ENCODE measurements at regions not wholly inside any gene's neighbourhood (a gene's known extent, or its start where the extent isn't known, plus 50 kb on each side); places are given as distances from the start of the nearest gene placed in this dataset.

DNA sequence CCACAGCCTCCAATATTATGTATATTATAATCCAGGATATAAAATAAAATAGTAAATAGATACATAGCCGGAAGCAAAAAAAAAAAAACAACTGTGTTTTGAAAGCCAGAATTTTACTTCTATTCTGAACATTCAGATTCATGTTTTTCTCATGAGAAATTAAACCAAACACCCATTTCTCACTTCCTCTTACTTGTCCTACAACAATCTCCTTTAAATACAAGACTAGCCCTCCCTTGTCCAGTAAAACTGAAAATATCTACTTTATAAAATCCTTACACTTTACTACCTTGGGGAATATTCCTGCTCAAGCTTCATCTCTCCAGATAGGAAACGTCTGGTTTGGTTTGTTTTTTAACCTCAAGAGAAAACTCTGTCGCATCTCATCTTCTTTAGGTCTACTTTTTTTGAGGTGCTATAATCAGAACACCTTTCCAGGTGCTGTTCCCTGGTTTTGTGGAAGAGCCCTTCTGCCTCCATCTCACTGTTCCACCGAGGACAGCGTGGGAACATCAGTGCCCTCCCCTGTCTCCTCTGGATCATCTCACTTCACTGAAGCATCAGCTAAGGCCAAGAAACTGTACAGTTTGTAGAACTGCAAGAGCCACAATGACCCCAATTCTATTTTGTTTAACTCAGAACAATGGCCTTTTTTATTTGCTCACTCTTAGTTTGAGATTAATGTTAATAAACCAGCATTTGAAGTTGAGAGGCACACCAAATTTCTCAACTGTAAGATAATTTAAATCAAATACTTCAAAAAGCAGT is 82.0 kb upstream of the ARHGAP32 start:
- intact Hi-C loops (cut with DNase I): no loop called here
- no peak for ATAC-seq
- DNase-seq (ENCODE audit: low spot score): no peak

DNA sequence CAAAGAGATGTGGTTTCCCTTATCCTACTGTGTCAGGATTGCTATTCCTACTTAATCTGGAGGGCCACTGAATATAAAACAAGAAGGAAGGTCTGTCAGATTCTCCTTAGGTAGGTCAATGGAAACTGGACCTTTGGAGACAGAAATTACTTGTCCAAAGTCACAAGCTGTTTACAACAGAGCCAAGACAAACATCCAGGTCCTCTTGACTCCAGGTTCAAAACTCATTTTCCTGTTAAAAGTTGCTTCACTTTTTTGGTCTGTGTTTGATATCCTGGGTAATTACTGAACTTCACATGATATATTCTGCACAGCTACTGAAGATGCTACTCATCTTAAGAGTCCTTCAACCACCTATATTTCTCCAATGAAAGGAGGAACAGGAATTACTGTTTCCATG is 81.2 kb upstream of the ARHGAP32 start:
- intact Hi-C loops (cut with DNase I): no loop called here
- DNase-seq (ENCODE audit: low spot score): no peak

DNA sequence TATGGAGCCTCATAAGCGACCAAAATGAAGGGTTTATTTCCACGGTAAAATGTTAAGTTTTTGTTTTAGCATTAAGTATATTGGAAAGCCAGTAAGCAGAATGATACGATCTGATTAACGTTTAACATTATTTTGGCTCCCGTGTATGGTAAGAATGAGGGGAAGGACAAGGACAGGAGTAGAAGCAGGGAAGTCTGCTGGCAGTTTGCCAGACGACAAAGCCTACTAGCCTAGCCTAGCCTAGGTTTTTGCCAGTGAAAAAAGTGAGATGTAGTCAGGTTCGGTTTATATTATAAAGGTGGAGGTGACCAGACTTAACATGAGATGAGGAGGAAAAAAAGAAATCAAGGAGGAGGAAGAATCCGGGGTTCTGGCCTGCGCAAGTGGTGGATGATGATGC is 78.9 kb upstream of the ARHGAP32 start:
- DNase-seq (ENCODE audit: low spot score) (no peak), ATAC-seq (no peak)
- intact Hi-C loops (cut with DNase I): no loop called here

More for the DNA sequence above, 81.2 kb upstream of the ARHGAP32 start:
- no peak for ATAC-seq

DNA sequence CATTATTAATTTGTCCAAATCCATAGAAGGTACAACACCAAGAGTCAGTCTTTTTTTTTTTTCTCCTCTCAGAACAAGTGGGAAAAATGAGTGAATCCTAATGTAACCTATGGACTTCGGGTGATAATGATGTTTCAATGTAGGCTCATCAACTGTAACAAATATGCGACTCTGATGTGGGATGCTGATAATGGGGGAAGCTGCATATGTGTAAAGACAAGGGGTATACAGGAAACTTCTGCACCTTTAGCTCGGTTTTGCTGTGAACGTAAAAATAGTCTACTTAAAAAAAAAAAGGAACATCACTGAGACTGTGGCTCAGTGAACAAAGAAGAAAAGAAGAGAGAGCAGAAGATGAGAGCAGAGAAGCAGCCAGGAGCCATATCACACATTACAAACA is 78.3 kb upstream of the ARHGAP32 start:
- intact Hi-C loops (cut with DNase I): no loop called here
- no peak for DNase-seq (ENCODE audit: low spot score)
- no peak for ATAC-seq

DNA sequence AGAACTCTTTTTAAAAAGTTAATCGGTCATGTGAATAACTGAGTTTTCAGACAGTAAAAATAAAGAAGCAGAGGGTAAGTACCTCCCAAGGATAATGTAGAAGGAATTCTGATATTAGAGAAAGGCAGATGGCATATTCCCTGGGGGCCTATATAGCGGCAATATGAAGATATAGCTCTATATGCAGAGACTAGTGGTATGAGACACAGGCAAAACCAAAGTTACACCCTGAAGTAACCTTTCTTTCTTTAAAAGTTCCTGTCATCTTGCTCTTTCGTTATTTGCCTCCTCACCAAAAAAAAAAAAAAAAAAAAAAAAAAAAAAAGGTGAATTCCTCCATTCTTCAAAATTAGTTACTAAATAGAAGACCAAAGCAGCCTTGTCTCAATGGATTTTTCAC is 76.2 kb upstream of the ARHGAP32 start:
- intact Hi-C loops (cut with DNase I): no loop called here
- no peak for ATAC-seq

DNA sequence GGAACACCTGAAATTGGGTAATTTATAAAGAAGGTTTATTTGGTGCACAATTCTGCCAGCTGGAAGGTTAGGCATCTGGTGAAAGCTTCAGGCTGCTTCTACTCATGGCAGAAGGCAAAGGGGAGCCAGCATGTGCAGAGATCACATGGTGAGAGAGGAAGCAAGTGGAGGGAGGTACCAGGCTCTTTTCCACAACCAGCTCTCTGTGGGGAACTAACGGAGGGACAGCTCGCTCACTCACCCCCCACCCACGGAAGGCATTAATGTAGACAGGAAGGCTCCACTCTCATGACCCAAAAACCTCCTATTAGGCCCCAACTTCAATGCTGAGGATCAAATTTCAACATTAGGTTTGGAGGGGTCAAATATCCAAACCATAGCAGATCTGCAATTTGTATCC is 75.6 kb upstream of the ARHGAP32 start:
- DNase-seq (ENCODE audit: low spot score): no peak
- no peak for ATAC-seq
- intact Hi-C loops (cut with DNase I): no loop called here

More for the DNA sequence above, 76.2 kb upstream of the ARHGAP32 start:
- DNase-seq (ENCODE audit: low spot score): no peak

DNA sequence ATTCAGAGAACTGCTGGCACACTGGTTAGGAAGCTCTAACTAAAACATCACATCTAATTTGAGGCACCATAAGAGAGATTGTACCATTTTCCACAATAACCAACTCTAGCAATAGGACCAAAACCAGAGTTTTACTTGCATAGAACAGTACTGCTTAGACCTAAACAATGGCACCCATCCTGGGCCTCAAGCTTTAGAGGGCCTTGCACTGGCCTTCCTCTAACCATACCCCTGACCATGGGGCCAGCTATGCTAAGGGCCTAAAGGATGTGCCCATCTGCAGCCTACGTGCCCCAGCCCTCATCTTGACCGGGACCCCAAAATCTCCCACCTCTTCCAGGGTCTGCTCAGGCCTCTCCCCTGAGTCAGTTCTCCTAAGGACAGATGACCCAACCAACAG is 74.4 kb upstream of the ARHGAP32 start:
- no peak for ATAC-seq

DNA sequence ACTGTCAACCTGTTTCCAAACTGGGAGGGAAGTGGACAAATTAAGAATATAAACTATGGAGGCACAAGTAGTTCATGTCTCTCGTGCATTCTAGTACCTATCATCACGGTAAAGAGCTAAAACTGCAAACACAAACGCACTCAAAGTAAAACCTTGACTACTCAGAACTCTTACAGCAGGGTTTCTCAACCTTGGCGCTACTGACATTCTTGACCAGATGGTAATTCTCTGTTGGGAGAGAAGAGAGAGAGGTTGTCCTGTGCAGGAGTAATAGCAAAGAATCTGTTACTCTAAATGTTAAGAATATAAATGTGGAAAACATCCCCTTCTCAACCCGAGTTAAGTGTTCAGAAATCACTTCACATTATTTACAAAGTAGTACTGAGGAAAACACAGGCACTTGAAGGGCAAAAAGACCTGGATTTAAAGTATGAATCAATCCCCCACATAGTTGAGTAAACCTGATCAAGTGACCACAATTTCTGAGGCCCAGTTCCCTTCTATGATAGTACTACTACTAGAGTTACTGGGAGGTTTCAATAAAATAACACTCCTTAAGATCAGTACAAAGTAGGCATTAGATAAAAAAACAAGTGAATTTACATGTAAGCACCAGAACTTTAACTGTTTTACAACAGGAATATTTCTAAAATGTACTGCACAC is 73.1 kb upstream of the ARHGAP32 start:
- DNase-seq (ENCODE audit: low spot score): no peak
- intact Hi-C loops (cut with DNase I): no loop called here
- no peak for ATAC-seq

More for the DNA sequence above, 74.4 kb upstream of the ARHGAP32 start:
- DNase-seq (ENCODE audit: low spot score): no peak
- intact Hi-C loops (cut with DNase I): no loop called here

DNA sequence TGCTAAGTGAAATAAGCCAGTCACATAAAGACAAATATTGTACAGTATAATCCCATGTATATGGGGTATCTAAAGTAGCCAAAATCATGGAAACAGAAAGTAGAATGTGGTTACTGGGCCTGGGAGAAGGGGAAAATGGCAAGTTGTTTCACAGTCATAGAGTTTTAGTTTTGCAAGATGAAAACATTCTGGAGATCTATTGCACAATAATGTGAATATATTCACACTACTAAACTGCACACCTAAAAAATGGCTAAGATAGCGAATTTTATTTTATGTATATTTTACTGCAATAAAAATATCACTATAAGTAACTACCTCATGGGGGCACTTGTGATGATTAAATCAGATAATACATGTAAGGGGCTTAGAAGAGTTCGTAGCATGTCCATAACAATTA is 72.0 kb upstream of the ARHGAP32 start:
- intact Hi-C loops (cut with DNase I): no loop called here
- DNase-seq (ENCODE audit: low spot score) (no peak), ATAC-seq (no peak)

DNA sequence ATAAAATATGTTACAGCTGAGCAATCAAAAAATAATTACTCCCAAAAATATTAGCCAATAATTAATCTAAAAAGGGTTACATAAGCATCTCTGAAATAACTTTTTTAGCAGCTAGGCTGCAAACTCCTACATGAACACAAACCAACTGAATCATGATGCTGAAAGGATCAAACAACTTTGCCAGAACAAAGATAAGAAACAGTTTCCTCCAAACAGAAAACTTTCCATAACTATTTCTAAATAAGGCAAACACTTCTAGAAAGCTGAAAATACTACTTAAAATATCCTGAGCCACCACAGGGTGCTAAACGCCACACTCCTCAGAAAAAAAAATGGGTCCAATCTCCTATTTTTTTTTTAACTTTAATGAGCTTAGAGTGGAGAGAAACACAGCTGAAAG is 68.6 kb upstream of the ARHGAP32 start:
- DNase-seq (ENCODE audit: low spot score) (no peak), ATAC-seq (no peak)
- intact Hi-C loops (cut with DNase I): no loop called here

DNA sequence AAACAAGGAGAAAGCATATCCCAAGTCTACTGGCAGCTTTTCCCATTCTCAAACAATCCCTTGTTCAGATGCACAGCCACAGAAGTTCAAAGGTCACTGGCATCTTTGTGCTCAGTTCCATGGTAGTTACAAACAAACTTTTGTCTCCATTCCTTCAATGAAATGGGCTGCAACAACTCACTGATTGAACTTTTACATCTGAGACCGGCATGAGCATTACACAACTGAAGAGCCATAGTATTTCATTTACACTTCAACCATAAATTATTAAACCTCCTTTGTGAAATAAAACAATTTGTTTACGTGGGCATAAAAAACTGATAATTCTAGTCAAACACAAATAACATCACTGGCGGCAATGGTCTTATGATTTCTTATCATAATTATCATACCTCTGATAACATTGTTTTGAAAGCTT is 67.8 kb upstream of the ARHGAP32 start:
- no peak for DNase-seq (ENCODE audit: low spot score)
- intact Hi-C loops (cut with DNase I): no loop called here
- ATAC-seq: peak; percentile 71

DNA sequence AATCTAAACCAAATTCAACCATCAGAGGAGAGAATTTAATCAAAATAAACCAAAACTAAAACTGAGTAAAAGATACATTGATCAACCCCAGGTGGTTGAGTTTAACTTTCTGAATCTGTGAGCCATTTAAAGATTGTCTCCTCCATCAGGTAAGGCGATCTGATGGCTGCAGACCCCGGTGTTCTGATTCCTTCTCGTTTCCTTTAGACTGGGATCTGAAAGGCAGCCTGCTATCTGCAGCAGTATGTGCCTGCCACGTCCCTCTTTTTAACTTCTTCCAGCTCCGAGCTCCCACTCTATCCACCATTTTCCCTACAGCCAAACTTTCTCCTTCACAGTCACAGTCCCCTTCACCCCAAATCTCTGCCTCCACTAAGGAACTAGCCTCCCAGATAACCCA is 66.1 kb upstream of the ARHGAP32 start:
- DNase-seq (ENCODE audit: low spot score) (no peak), ATAC-seq (no peak)
- intact Hi-C loops (cut with DNase I): no loop called here

DNA sequence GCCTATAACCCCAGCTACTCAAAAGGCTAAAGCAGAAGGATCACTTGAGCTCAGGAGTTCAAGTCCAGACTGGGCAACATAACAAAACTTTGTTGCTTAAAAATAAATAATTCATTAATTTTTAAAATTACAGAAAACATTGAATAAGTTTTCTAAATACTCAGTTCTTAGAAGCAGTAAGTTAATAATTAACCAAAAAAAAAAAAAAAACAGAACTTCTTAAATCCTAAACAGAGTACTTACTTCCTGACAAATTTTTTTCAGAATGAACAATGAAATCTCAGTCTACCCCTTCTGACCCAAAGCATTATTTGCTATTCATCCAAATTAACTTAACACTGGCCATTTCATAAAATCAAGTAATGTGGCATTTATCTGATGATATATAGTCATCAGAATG is 65.4 kb upstream of the ARHGAP32 start:
- no peak for DNase-seq (ENCODE audit: low spot score)
- no peak for ATAC-seq
- intact Hi-C loops (cut with DNase I): no loop called here

DNA sequence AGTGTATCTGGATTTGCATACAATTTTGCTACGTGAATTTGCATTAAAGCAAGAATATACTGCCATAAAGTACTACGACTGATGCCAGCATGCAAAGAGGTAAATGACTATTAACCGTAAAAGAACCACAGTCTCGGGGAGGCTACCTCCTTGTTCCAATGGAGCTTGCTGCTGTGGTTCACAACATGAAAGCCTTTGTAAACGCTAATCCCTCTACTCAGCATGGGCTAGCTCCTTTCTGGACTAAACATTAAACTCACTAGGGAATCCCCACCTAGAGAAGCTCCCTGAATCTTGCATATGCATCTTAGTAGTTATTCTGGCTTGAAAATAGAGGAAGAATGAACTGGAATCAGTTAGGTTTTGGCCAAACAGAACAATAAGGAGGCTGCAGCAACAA is 60.5 kb upstream of the ARHGAP32 start:
- intact Hi-C loops (cut with DNase I): no loop called here
- DNase-seq (ENCODE audit: low spot score): no peak
- no peak for ATAC-seq

DNA sequence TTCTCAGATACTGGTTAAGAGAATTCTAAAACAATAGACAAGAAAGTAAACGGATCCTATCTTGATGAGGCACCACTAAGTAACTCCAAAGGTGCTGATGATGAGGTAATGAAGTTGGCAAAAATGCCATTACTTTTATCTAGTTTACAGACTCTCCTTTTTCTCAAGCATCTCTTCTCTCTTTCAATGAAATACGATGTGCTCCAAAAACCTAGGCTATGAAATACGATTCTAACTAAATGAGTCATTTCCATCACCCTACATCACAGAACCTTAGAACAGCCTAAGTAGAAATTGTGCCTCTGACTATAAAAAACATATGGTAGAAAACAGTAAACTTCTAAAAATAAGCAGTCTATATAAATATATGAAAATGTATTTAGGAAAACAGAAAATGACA is 58.9 kb upstream of the ARHGAP32 start:
- no peak for ATAC-seq
- intact Hi-C loops (cut with DNase I): no loop called here
- no peak for DNase-seq (ENCODE audit: low spot score)

DNA sequence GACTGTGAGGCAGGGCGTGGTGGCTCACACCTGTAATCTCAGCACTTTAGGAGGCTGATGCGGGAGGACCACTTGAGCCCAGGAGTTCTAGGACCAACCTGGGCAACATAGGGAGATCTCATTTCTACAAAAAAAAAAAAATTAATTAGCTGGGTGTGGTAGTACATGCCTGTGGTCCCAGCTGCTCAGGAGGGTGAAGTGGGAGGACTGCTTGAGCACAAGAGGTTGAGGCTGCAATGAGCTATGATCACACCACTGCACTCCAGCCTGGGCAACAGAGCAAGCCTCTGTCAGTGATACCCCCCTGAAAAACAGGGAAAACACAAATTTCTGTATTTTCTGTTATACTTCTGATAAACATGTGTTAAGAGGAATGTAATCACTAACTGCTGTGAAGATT is 57.8 kb upstream of the ARHGAP32 start:
- intact Hi-C loops (cut with DNase I): no loop called here
- no peak for ATAC-seq
- DNase-seq (ENCODE audit: low spot score): no peak

DNA sequence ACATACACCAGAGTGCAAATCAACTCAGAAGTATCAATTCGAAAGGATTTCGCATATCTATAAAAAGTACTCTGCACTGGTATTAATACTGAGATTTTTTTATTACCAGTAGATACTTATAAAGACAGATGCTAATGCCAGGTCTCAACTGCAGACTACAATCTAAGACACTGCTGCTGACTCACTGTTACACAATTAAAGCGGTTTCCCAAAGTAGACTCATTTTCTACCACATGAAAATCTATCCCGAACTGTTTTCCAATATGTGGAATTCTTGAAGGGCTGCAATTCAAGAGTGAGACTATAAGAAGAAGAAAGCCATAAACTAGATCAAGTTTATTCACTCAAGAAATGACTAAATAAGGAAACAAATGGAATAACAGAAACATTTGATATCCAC is 57.2 kb upstream of the ARHGAP32 start:
- intact Hi-C loops (cut with DNase I): no loop called here
- peak; percentile 66 for ATAC-seq
- DNase-seq (ENCODE audit: low spot score): no peak

DNA sequence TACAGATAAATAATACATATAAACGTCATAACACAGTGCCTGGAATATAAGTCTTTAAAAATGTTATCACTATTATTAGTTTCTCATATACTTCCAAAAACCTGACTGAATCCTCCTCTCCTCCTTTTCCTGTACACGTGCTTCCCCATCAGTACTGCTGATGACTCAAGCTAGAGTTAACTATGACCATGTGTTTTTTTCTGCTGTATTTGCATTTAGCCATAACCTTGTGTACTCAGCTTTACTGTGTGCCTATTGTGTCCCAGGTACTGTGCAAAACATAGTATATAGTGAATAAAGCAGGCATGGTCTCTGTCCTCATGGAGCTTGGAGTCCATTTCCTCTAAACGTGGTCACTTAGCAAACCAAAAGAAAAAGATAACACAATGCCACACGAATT is 56.5 kb upstream of the ARHGAP32 start:
- DNase-seq (ENCODE audit: low spot score): no peak
- no peak for ATAC-seq
- intact Hi-C loops (cut with DNase I): no loop called here

DNA sequence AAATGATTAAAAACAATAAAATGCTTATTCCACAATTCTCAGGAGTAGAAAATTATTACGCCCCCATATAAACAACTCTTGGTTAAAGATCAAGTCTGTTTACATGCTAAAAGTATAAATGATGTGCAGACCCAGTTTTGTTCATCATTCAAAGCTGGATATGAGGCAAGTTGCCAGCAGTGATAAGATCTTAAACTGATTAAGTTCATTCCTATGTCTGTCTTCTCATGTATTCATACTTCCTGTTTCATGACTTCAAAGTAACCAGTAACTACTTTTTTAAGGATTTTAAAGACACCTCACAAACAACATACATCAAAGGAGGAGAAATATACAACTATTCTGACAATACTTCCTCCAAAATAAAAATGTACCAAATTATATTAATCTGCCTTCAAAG is 55.0 kb upstream of the ARHGAP32 start:
- no peak for ATAC-seq
- intact Hi-C loops (cut with DNase I): no loop called here
- no peak for DNase-seq (ENCODE audit: low spot score)

DNA sequence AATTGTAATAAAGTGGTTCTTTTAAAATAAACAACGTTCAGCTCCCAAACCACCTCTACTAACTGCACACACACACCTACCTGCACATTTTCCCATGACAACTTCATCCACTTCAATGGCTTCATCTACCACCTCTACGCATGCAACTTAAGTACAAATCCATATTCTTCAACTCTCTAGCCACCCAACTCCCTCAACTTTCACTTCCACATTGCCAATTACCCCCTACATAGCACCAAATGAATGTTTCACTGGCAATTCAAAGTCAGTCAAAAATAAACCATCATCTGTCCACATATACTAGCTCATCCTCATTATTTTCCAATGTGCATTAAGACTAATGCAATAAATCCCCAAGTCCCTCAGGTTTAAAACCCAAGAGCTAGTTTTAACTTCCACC is 50.7 kb upstream of the ARHGAP32 start:
- ATAC-seq (no peak), DNase-seq (ENCODE audit: low spot score) (no peak)
- intact Hi-C loops (cut with DNase I): no loop called here
